ENCODE measurements at regions not wholly inside any gene's neighbourhood (a gene's known extent, or its start where the extent isn't known, plus 50 kb on each side); places are given as distances from the start of the nearest gene placed in this dataset.

GRCh38 chr9:75658301-75658905 lies 232.1 kb upstream of the PCSK5 start:
- TF ChIP-seq CTCF (tag by site-specific recombination; IDR thresholded peaks at IDR 0.05) (no peak), REPIN1 (tag by site-specific recombination; IDR thresholded peaks at IDR 0.05; ENCODE audit: low read depth) (no peak), ZNF658 (tag by site-specific recombination; IDR thresholded peaks at IDR 0.05) (no peak), ZNF221 (tag by site-specific recombination; IDR thresholded peaks at IDR 0.05; ENCODE audit: borderline replicate concordance) (no peak), AEBP2 (tag by site-specific recombination; IDR thresholded peaks at IDR 0.05; ENCODE audit: borderline replicate concordance) (no peak), PBX3 (CRISPR knock-in tag; IDR thresholded peaks at IDR 0.05) (no peak), ZNF157 (tag by site-specific recombination; IDR thresholded peaks at IDR 0.05) (no peak), ZXDB (tag by site-specific recombination; IDR thresholded peaks at IDR 0.05) (no peak), ZNF670 (tag by site-specific recombination; IDR thresholded peaks at IDR 0.05; ENCODE audit: low read depth) (no peak), ZNF274 (IDR thresholded peaks at IDR 0.05; ENCODE audit: low read length) (no peak), ZNF274 (tag by site-specific recombination; IDR thresholded peaks at IDR 0.05; ENCODE audit: borderline replicate concordance) (no peak)

Data from HEK293 (cell line).